Mucosa of descending colon (tissue), 3 donors: ENCODE measurements at regions not wholly inside any gene's neighbourhood (a gene's known extent, or its start where the extent isn't known, plus 50 kb on each side); places are given as distances from the start of the nearest gene placed in this dataset.

Experiments
- ATAC-seq: fragments of 200-7000 bp; cut with Tn5 transposase; one replicate; pipeline ENCODE4 v1.9.1; 2020; ENCODE audit warnings: mild to moderate bottlenecking, moderate library complexity
- DNase-seq, 3 donors: peaks; one replicate each; pipeline ENCODE4 v3.0.0-alpha.2; 2020
- H3K36me3 ChIP-seq: fragments of 200-600 bp; one replicate; pipeline ENCODE4 v1.8.0; 2021; ENCODE audit warnings: low read depth, mild to moderate bottlenecking
- H3K4me1 ChIP-seq: fragments of 200-600 bp; one replicate; pipeline ENCODE4 v1.8.0; 2021; ENCODE audit warnings: low read depth, mild to moderate bottlenecking
- H3K4me3 ChIP-seq: fragments of 200-600 bp; one replicate; pipeline ENCODE4 v1.8.0; 2021; ENCODE audit warnings: mild to moderate bottlenecking
- H3K9me3 ChIP-seq: fragments of 200-600 bp; one replicate; pipeline ENCODE4 v1.8.0; 2021; ENCODE audit warnings: mild to moderate bottlenecking
- intact Hi-C, 2 donors: fragments of 100-400 bp; cut with DNase I in 1 of 2; cut with micrococcal nuclease in 1 of 2; formaldehyde crosslinking; loops; one replicate each; pipeline versions ENCODE4 v1.11.0 to v1.11.1; 2022; cut with DNase I, micrococcal nuclease
- TF ChIP-seq, protein P1 (sequence below): fragments of 200-600 bp; IDR thresholded peaks from one replicate; pipeline ENCODE4 v1.8.0; 2022; ENCODE audit warnings: antibody characterized with exemption, mild to moderate bottlenecking
- donor health status: DM: no; HTN: no; CAD: no; lungs with moderate emphysema.
- donor health status: DM: no; HTN: no; CAD: no.
- donor health status: DM: no; HTN: yes; CAD: no.

GRCh38 chr1:20426923-20427322 lies 59.1 kb downstream of the CAMK2N1 start:
- Histone ChIP-seq H3K36me3 (no peaks in the 10 kb centered on the region), H3K4me3 (no peak overlapping the region), H3K4me1 (no peaks in the 10 kb centered on the region), H3K9me3 (peaks cover 11% of the 10 kb centered on the region)
- no peak for ATAC-seq
- TF ChIP-seq, protein P1, sequence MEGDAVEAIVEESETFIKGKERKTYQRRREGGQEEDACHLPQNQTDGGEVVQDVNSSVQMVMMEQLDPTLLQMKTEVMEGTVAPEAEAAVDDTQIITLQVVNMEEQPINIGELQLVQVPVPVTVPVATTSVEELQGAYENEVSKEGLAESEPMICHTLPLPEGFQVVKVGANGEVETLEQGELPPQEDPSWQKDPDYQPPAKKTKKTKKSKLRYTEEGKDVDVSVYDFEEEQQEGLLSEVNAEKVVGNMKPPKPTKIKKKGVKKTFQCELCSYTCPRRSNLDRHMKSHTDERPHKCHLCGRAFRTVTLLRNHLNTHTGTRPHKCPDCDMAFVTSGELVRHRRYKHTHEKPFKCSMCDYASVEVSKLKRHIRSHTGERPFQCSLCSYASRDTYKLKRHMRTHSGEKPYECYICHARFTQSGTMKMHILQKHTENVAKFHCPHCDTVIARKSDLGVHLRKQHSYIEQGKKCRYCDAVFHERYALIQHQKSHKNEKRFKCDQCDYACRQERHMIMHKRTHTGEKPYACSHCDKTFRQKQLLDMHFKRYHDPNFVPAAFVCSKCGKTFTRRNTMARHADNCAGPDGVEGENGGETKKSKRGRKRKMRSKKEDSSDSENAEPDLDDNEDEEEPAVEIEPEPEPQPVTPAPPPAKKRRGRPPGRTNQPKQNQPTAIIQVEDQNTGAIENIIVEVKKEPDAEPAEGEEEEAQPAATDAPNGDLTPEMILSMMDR: no peak
- intact Hi-C loops: no loop called here
- DNase-seq: no peak

- DNase-seq (no peak), ATAC-seq (no peak)
- Histone ChIP-seq H3K36me3 (no peaks in the 10 kb centered on the region), H3K4me3 (no peak overlapping the region), H3K9me3 (peaks cover 11% of the 10 kb centered on the region), H3K4me1 (no peaks in the 10 kb centered on the region)
- intact Hi-C loops: no loop called here
- TF ChIP-seq, protein P1: no peak
These were observed 59.6 kb downstream of the CAMK2N1 start for GRCh38 chr1:20426371-20426770.

- H3K36me3 ChIP-seq: no peaks in the 10 kb centered on the region
- DNase-seq: no peak
- H3K4me3 ChIP-seq: no peak overlapping the region
- H3K9me3 ChIP-seq: peaks cover 11% of the 10 kb centered on the region
- H3K4me1 ChIP-seq: no peaks in the 10 kb centered on the region
- ATAC-seq: no peak
- intact Hi-C loops: no loop called here
- TF ChIP-seq, protein P1: no peak
These were observed 60.4 kb downstream of the CAMK2N1 start for GRCh38 chr1:20425622-20426021.

- DNase-seq (no peak), ATAC-seq (no peak)
- TF ChIP-seq, protein P1: no peak
- Histone ChIP-seq H3K9me3 (peaks cover 11% of the 10 kb centered on the region), H3K36me3 (no peaks in the 10 kb centered on the region), H3K4me3 (no peak overlapping the region), H3K4me1 (no peaks in the 10 kb centered on the region)
- intact Hi-C loops: no loop called here
These were observed 62.7 kb downstream of the CAMK2N1 start for GRCh38 chr1:20423169-20423795.

GRCh38 chr1:20421441-20421840 lies 64.6 kb downstream of the CAMK2N1 start:
- no peak for ATAC-seq
- Histone ChIP-seq H3K36me3 (no peaks in the 10 kb centered on the region), H3K4me3 (no peak overlapping the region), H3K4me1 (no peaks in the 10 kb centered on the region), H3K9me3 (peaks cover 11% of the 10 kb centered on the region)
- TF ChIP-seq, protein P1: no peak
- intact Hi-C loops: no loop called here
- DNase-seq: no peak

- no peaks in the 10 kb centered on the region for H3K4me1 ChIP-seq
- intact Hi-C loops: no loop called here
- no peaks in the 10 kb centered on the region for H3K9me3 ChIP-seq
- ATAC-seq: no peak
- H3K4me3 ChIP-seq: no peak overlapping the region
- TF ChIP-seq, protein P1: no peak
- no peaks in the 10 kb centered on the region for H3K36me3 ChIP-seq
- DNase-seq: no peak
These were observed 68.4 kb downstream of the CAMK2N1 start for GRCh38 chr1:20417581-20417980.
